ENCODE measurements at regions not wholly inside any gene's neighbourhood (a gene's known extent, or its start where the extent isn't known, plus 50 kb on each side); places are given as distances from the start of the nearest gene placed in this dataset.
"Not testable (repeated sequence)": the region's sequence is repeated elsewhere in the genome, so short reads cannot be mapped to it uniquely, and the experiment has no call there.

GRCh38 chr2:209125291-209125690 lies 298.6 kb upstream of the MAP2 start:
- Histone ChIP-seq H3K36me3 (ENCODE audit: insufficient read depth) (no peaks in the 10 kb centered on the region), H3K4me2 (no peak overlapping the region)
- TF ChIP-seq CTCF (conservative IDR thresholded peaks at IDR 0.05; ENCODE audit: low read depth, low read length) = no peak

GRCh38 chr2:209138079-209138478 lies 285.8 kb upstream of the MAP2 start:
- no peaks in the 10 kb centered on the region for H3K27me3 ChIP-seq (ENCODE audit: insufficient read depth, low read depth)
- no peaks in the 10 kb centered on the region for H3K36me3 ChIP-seq (ENCODE audit: insufficient read depth)
- no peak overlapping the region for H3K4me3 ChIP-seq (IDR thresholded peaks at IDR 0.05; ENCODE audit: insufficient read depth, low read depth, low read length)
- no peaks in the 10 kb centered on the region for H3K4me1 ChIP-seq (ENCODE audit: low read depth, poor library complexity, severe bottlenecking)
- H3K27ac ChIP-seq = no peak overlapping the region
- no peak overlapping the region for H3K9ac ChIP-seq
- no peaks in the 10 kb centered on the region for H4K20me1 ChIP-seq (ENCODE audit: insufficient read depth)
- H3K79me2 ChIP-seq (ENCODE audit: insufficient read depth, low read depth) = no peaks in the 10 kb centered on the region
- no peak for TF ChIP-seq CTCF (conservative IDR thresholded peaks at IDR 0.05; ENCODE audit: low read depth, low read length)
- no peak overlapping the region for H3K4me2 ChIP-seq
- H2AFZ ChIP-seq (ENCODE audit: low read depth) = no peak overlapping the region

More at GRCh38 chr2:209125291-209125690, 298.6 kb upstream of the MAP2 start:
- Histone ChIP-seq H3K27me3 (ENCODE audit: insufficient read depth, low read depth) (no peaks in the 10 kb centered on the region), H3K27ac (no peak overlapping the region), H4K20me1 (ENCODE audit: insufficient read depth) (no peaks in the 10 kb centered on the region), H3K9ac (no peak overlapping the region), H3K79me2 (ENCODE audit: insufficient read depth, low read depth) (no peaks in the 10 kb centered on the region), H3K4me3 (IDR thresholded peaks at IDR 0.05; ENCODE audit: insufficient read depth, low read depth, low read length) (no peak overlapping the region), H2AFZ (ENCODE audit: low read depth) (no peak overlapping the region), H3K4me1 (ENCODE audit: low read depth, poor library complexity, severe bottlenecking) (no peaks in the 10 kb centered on the region)

DNA sequence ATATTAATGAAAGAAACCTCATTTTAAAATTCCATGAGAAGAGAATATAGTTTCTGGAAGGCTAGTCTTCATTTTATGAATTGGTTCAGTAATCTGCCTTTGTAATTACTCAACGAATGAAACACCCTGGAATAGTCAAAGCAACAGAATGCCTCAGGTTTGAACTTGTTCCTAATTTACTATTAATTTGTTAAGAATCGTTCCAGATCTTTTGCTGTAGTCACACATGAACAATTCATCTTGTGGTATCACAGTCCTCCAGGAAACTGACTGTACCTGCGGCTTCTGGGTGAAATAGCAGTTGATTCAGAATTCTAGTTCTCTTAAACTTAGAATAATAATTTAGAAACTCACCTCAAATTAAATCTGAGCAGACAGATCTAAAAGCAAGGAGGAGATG lies 282.7 kb upstream of the MAP2 start:
- H3K27me3 ChIP-seq (ENCODE audit: insufficient read depth, low read depth) = no peaks in the 10 kb centered on the region
- H3K79me2 ChIP-seq (ENCODE audit: insufficient read depth, low read depth) = no peaks in the 10 kb centered on the region
- H3K4me3 ChIP-seq (IDR thresholded peaks at IDR 0.05; ENCODE audit: insufficient read depth, low read depth, low read length) = no peak overlapping the region
- H3K4me1 ChIP-seq (ENCODE audit: low read depth, poor library complexity, severe bottlenecking) = peaks cover 7% of the 10 kb centered on the region
- H3K4me2 ChIP-seq = no peak overlapping the region
- H3K9ac ChIP-seq = no peak overlapping the region
- H3K27ac ChIP-seq = no peak overlapping the region
- no peak overlapping the region for H2AFZ ChIP-seq (ENCODE audit: low read depth)
- no peaks in the 10 kb centered on the region for H3K36me3 ChIP-seq (ENCODE audit: insufficient read depth)
- TF ChIP-seq CTCF (conservative IDR thresholded peaks at IDR 0.05; ENCODE audit: low read depth, low read length) = no peak
- no peaks in the 10 kb centered on the region for H4K20me1 ChIP-seq (ENCODE audit: insufficient read depth)

DNA sequence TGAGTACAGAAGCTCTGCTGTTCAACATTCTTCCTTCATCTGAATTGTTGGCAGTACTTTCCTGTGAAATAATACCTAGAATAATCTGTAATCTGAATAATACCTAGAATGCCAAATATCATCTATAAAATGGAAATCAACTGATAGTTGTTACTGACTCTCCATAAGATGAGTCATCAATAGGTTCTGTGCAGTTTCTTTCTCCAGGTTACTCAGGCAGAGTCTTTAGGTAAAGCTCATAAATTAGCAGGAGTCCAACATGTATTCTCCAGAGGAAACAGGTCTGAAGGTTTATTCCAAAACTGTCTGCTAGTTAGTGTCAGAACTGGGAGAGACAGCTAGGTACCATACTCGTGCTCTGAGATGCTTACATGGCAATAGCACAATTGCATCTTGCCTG lies 282.0 kb upstream of the MAP2 start:
- Histone ChIP-seq H3K27ac (no peak overlapping the region), H3K4me2 (no peak overlapping the region), H3K4me1 (ENCODE audit: low read depth, poor library complexity, severe bottlenecking) (peaks cover 14% of the 10 kb centered on the region), H3K36me3 (ENCODE audit: insufficient read depth) (no peaks in the 10 kb centered on the region), H4K20me1 (ENCODE audit: insufficient read depth) (no peaks in the 10 kb centered on the region), H3K79me2 (ENCODE audit: insufficient read depth, low read depth) (no peaks in the 10 kb centered on the region), H3K9ac (no peak overlapping the region), H2AFZ (ENCODE audit: low read depth) (no peak overlapping the region), H3K27me3 (ENCODE audit: insufficient read depth, low read depth) (no peaks in the 10 kb centered on the region), H3K4me3 (IDR thresholded peaks at IDR 0.05; ENCODE audit: insufficient read depth, low read depth, low read length) (no peak overlapping the region)
- no peak for TF ChIP-seq CTCF (conservative IDR thresholded peaks at IDR 0.05; ENCODE audit: low read depth, low read length)

DNA sequence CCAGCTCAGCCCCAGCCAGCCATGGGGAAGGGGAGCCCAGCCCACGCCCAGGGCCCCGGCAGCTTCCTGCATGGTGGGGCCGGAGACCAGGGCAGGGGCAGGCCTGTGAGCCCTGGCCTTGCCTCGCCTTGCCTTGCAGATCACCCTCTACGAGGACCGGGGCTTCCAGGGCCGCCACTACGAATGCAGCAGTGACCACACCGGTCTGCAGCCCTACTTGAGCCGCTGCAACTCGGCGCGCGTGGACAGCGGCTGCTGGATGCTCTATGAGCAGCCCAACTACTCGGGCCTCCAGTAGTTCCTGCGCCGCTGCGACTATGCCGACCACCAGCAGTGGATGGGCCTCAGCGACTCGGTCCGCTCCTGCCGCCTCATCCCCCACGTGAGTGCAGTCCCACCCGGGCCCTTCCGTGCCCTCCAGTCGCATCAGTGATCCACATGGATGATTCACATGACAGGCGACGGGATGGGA lies 278.6 kb upstream of the MAP2 start:
- H3K4me3 ChIP-seq (IDR thresholded peaks at IDR 0.05; ENCODE audit: insufficient read depth, low read depth, low read length); H3K9ac ChIP-seq; H3K4me2 ChIP-seq; H4K20me1 ChIP-seq (ENCODE audit: insufficient read depth); H3K27ac ChIP-seq; H3K36me3 ChIP-seq (ENCODE audit: insufficient read depth); H3K79me2 ChIP-seq (ENCODE audit: insufficient read depth, low read depth); H3K27me3 ChIP-seq (ENCODE audit: insufficient read depth, low read depth); H2AFZ ChIP-seq (ENCODE audit: low read depth): not testable (repeated sequence)
- peaks cover 35% of the 10 kb centered on the region for H3K4me1 ChIP-seq (ENCODE audit: low read depth, poor library complexity, severe bottlenecking)
